H1 (cell line): ENCODE measurements at regions not wholly inside any gene's neighbourhood (a gene's known extent, or its start where the extent isn't known, plus 50 kb on each side); places are given as distances from the start of the nearest gene placed in this dataset.

Experiments
- BACH1 ChIP-seq: IDR thresholded peaks from 2 replicates; pipeline ENCODE4 v1.6.1; 2012; ENCODE audit warnings: low read length, improper control_type of control experiment
- CEBPB ChIP-seq: IDR thresholded peaks from 2 replicates; pipeline ENCODE4 v1.6.1; 2012; ENCODE audit warnings: low read depth, low read length
- CHD2 ChIP-seq: IDR thresholded peaks from 2 replicates; pipeline ENCODE4 v1.6.1; 2012; ENCODE audit warnings: low read length, improper control_type of control experiment
- CTCF ChIP-seq, 3 experiments: IDR thresholded peaks; 1 replicate in 2 of 3; 2 replicates in 1 of 3; pipeline versions ENCODE4 v1.5.1 to v1.6.1; 2011; ENCODE audit warnings: low read length in 3 of 3, mild to moderate bottlenecking in 3 of 3, inconsistent platforms in 2 of 3, low read depth in 1 of 3, moderate library complexity in 1 of 3; ENCODE audit not compliant: insufficient read depth in 1 of 3; ENCODE audit errors: control extremely low read depth in 1 of 3
- EGR1 ChIP-seq: IDR thresholded peaks from 2 replicates; pipeline ENCODE4 v1.6.1; 2011; ENCODE audit warnings: low read depth, low read length, borderline replicate concordance
- GABPA ChIP-seq: IDR thresholded peaks from 2 replicates; pipeline ENCODE4 v1.6.1; 2011; ENCODE audit warnings: mild to moderate bottlenecking, low read length, moderate library complexity, borderline replicate concordance; ENCODE audit not compliant: insufficient read depth
- JUND ChIP-seq: IDR thresholded peaks from 2 replicates; pipeline ENCODE4 v1.6.1; 2011; ENCODE audit warnings: mild to moderate bottlenecking, improper control_type of control experiment, low read length
- MAX ChIP-seq: IDR thresholded peaks from 2 replicates; pipeline ENCODE4 v1.6.1; 2012; ENCODE audit warnings: inconsistent platforms
- POLR2A ChIP-seq, 2 experiments: IDR thresholded peaks; 1 replicate in 1 of 2; 2 replicates in 1 of 2; pipeline ENCODE4 v1.6.1; 2011; ENCODE audit warnings: low read depth in 2 of 2, low read length in 2 of 2, mild to moderate bottlenecking in 2 of 2; ENCODE audit errors: control extremely low read depth in 1 of 2
- RXRA ChIP-seq: IDR thresholded peaks from 2 replicates; pipeline ENCODE4 v1.6.1; 2011; ENCODE audit warnings: low read depth, mild to moderate bottlenecking, low read length, moderate library complexity; ENCODE audit not compliant: insufficient read depth
- TBP ChIP-seq: IDR thresholded peaks from 2 replicates; pipeline ENCODE4 v1.6.1; 2011; ENCODE audit warnings: low read depth, low read length, improper control_type of control experiment

GRCh38 chr15:37516621-37517020, 416.3 kb upstream of the MEIS2 start:
- TF ChIP-seq CTCF (IDR thresholded peaks at IDR 0.05; ENCODE audit: control extremely low read depth in 1 of 3, insufficient read depth in 1 of 3, low read depth in 1 of 3, low read length in 3 of 3) (no peak), RXRA (no peak), POLR2A (IDR thresholded peaks at IDR 0.05; ENCODE audit: control extremely low read depth in 1 of 2, low read depth in 2 of 2, low read length in 2 of 2) (no peak), BACH1 (no peak), CHD2 (no peak), MAX (no peak), JUND (no peak), GABPA (no peak), TBP (no peak), CEBPB (no peak), EGR1 (no peak)
